Neural crest cell (in vitro differentiated cells): ENCODE measurements at regions not wholly inside any gene's neighbourhood (a gene's known extent, or its start where the extent isn't known, plus 50 kb on each side); places are given as distances from the start of the nearest gene placed in this dataset.
"Not testable (repeated sequence)": the region's sequence is repeated elsewhere in the genome, so short reads cannot be mapped to it uniquely, and the experiment has no call there.

Experiments used
- DNase-seq: peaks from one replicate; pipeline ENCODE4 v3.0.0; 2021; ENCODE audit warnings: low read depth, mixed read lengths, low spot score
- H3K27ac Mint-ChIP-seq: one replicate; pipeline ENCODE4 v1.8.0; 2021; ENCODE audit warnings: mild to moderate bottlenecking, mixed read lengths; ENCODE audit not compliant: unreplicated experiment
- H3K27me3 Mint-ChIP-seq: 2 replicates; pipeline ENCODE4 v1.8.0; 2021; ENCODE audit warnings: low read depth, mild to moderate bottlenecking, mixed read lengths
- H3K36me3 Mint-ChIP-seq: 2 replicates; pipeline ENCODE4 v1.8.0; 2021; ENCODE audit warnings: low read depth, mild to moderate bottlenecking, mixed read lengths
- H3K4me1 Mint-ChIP-seq: 2 replicates; pipeline ENCODE4 v1.8.0; 2021; ENCODE audit warnings: mixed read lengths
- H3K4me3 Mint-ChIP-seq: one replicate; pipeline ENCODE4 v1.8.0; 2021; ENCODE audit warnings: mild to moderate bottlenecking, mixed read lengths
- H3K9me3 Mint-ChIP-seq: 2 replicates; pipeline ENCODE4 v1.8.0; 2021; ENCODE audit warnings: mixed read lengths
- TF ChIP-seq, protein P1 (sequence below): fragments of 200-600 bp; sonication (generic); conservative IDR thresholded peaks from 2 replicates; pipeline ENCODE4 v1.5.0; 2021; ENCODE audit warnings: antibody characterized with exemption, mild to moderate bottlenecking

DNA sequence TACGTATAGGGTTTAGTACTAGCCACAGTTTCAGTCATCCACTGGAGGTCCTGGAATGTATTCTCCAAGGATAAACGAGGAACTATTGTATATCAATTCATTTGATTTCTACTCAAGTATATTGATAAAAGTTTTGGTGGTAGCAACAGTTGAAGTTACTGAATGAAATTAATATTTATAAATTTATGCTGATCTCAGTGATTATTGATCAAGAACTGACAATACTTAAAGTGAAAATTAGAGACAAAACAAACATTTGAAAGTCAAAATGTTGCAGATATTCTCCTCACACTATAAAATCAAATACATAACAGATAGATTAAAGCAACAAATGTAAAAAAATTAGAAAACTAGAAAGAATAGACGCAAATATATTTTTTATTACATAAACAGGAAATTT lies 150.9 kb upstream of the SLC35G4 start:
- Mint-ChIP-seq H3K27me3 (no peaks in the 10 kb centered on the region), H3K36me3 (no peaks in the 10 kb centered on the region), H3K4me1 (no peaks in the 10 kb centered on the region), H3K27ac (no peak overlapping the region), H3K4me3 (no peak overlapping the region), H3K9me3 (peaks cover 5% of the 10 kb centered on the region)
- TF ChIP-seq, protein P1, sequence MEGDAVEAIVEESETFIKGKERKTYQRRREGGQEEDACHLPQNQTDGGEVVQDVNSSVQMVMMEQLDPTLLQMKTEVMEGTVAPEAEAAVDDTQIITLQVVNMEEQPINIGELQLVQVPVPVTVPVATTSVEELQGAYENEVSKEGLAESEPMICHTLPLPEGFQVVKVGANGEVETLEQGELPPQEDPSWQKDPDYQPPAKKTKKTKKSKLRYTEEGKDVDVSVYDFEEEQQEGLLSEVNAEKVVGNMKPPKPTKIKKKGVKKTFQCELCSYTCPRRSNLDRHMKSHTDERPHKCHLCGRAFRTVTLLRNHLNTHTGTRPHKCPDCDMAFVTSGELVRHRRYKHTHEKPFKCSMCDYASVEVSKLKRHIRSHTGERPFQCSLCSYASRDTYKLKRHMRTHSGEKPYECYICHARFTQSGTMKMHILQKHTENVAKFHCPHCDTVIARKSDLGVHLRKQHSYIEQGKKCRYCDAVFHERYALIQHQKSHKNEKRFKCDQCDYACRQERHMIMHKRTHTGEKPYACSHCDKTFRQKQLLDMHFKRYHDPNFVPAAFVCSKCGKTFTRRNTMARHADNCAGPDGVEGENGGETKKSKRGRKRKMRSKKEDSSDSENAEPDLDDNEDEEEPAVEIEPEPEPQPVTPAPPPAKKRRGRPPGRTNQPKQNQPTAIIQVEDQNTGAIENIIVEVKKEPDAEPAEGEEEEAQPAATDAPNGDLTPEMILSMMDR, result no peak
- no peak for DNase-seq

DNA sequence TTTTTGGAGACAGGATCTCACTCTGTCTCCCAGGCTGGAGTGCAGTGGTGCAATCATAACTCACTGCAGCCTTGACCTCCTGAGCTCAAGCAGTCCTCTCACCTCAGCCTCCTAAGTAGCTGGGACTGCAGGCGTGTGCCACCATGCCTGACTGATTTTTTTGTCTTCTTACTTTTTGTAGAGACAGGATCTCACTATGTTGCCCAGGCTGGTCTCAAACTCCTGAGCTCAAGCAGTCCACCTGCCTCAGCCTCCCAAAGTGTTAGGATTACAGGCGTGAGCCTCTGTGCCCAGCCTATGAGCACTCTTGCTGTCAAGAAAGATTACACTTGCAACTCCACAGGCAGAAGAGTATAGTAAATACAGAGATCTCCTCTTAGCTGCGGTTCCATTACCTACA lies 151.5 kb upstream of the SLC35G4 start:
- H3K27ac Mint-ChIP-seq, H3K9me3 Mint-ChIP-seq: not testable (repeated sequence)

DNA sequence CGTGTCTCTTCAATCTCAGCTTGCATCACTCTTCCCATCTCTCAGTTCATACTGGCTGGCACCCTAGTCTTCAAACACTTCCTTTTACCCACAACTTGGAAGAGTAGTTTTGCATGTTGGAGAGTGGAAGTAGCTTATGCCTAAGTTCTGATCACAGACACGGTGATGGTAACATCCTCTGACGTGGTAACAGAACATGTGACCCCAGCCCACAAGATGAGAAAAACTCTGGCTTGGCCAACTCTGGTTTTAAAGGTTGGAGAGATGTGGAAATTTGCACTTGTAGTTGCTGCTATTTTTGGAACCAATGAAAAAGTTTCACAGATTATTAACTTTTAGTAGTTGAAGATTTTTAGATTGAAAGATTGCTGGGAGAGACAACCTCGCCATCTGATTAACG lies 155.4 kb upstream of the SLC35G4 start:
- Mint-ChIP-seq H3K36me3 (no peaks in the 10 kb centered on the region), H3K9me3 (peaks cover 9% of the 10 kb centered on the region), H3K27ac (no peak overlapping the region), H3K4me1 (no peaks in the 10 kb centered on the region), H3K4me3 (no peak overlapping the region), H3K27me3 (no peaks in the 10 kb centered on the region)
- TF ChIP-seq, protein P1, result no peak
- DNase-seq, result no peak

More for the DNA sequence above, 151.5 kb upstream of the SLC35G4 start:
- H3K4me1 Mint-ChIP-seq, H3K27me3 Mint-ChIP-seq, H3K36me3 Mint-ChIP-seq, DNase-seq, H3K4me3 Mint-ChIP-seq: not testable (repeated sequence)

DNA sequence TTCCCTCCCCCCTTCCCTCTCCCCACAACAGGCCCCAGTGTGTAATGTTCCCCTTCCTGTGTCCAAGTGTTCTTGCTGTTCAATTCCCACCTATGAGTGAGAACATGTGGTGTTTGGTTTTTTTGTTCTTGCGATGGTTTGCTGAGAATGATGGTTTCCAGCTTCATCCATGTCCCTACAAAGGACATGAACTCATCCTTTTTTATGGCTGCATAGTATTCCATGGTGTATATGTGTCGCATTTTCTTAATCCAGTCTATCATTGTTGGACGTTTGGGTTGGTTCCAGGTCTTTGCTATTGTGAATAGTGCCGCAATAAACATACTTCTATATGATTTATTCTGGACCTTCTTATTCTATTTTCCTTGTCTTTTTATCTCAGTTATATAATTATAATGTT lies 165.2 kb upstream of the SLC35G4 start:
- H3K36me3 Mint-ChIP-seq, H3K27me3 Mint-ChIP-seq, H3K4me3 Mint-ChIP-seq, H3K4me1 Mint-ChIP-seq, H3K27ac Mint-ChIP-seq, DNase-seq: not testable (repeated sequence)
- H3K9me3 Mint-ChIP-seq, result peaks cover 11% of the 10 kb centered on the region

DNA sequence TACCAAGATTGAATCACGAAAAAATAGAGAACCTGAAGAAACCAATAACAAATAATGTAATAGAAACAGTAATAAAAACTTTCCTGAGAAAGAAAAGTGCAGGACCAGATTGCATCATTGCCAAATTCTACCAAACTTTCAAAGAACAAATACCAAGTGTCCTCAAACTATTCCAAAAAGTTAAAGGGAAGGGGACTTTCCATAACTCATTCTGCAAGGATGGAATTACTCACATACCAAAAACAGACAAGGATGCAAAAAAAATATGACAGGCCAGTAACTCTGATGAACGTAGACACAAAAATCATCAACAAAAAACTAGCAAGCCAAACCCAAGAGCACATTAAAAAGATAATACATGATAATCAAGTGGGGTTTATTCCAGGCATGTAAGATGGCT lies 172.3 kb upstream of the SLC35G4 start:
- H3K9me3 Mint-ChIP-seq, result no peaks in the 10 kb centered on the region
- no peak overlapping the region for H3K27ac Mint-ChIP-seq
- H3K36me3 Mint-ChIP-seq, result no peaks in the 10 kb centered on the region
- no peak overlapping the region for H3K4me3 Mint-ChIP-seq
- peaks cover 5% of the 10 kb centered on the region for H3K27me3 Mint-ChIP-seq
- TF ChIP-seq, protein P1, result no peak
- DNase-seq, result no peak
- no peaks in the 10 kb centered on the region for H3K4me1 Mint-ChIP-seq

DNA sequence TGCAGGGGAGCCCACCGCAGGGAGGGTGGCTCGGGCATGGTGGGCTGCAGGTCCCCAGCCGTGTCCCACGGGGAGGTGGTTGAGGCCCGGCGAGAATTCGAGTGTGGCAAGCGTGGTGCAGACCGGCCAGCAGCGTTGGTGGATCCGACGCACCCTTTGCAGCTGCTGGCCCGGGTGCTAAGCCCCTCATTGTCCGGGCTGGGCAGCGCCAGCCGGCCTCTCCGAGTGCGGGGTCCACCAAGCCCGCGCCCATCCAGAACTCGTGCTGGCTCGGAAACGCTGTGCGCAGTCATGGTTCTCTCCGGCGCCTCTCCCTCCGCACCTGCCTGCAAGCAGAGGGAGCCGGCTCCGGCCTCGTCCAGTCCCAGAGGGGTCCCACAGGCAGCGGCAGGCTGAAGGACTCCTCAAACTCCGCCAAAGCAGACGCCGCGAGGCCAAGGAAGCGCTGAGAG lies 177.0 kb upstream of the SLC35G4 start:
- Mint-ChIP-seq H3K27me3 (peaks cover 5% of the 10 kb centered on the region), H3K9me3 (peaks cover 4% of the 10 kb centered on the region), H3K27ac (no peak overlapping the region), H3K36me3 (no peaks in the 10 kb centered on the region), H3K4me3 (no peak overlapping the region), H3K4me1 (no peaks in the 10 kb centered on the region)
- TF ChIP-seq, protein P1, result no peak
- no peak for DNase-seq

DNA sequence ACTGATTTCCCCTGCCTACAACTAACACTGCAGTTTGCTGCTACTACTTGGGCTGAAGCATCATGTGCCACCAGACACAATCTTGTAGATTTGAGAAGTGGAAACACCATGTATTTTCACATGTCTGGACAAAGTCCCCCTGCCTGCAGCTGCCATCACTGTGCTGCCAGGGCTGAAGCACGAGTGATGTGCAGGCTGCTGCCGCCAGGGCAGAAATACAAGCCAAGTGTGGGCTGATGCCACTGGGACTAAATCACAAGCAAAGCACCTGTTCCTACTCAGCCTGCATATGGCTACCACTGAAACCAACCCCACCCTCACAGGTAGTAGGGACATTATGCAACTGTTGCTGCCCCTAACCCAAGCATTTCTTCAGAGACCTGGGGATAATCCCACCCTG lies 179.5 kb upstream of the SLC35G4 start:
- no peaks in the 10 kb centered on the region for H3K36me3 Mint-ChIP-seq

More for the DNA sequence above, 179.5 kb upstream of the SLC35G4 start:
- DNase-seq, result no peak
- no peak overlapping the region for H3K4me3 Mint-ChIP-seq
- peaks cover 4% of the 10 kb centered on the region for H3K9me3 Mint-ChIP-seq
- H3K4me1 Mint-ChIP-seq, result no peaks in the 10 kb centered on the region
- no peaks in the 10 kb centered on the region for H3K27me3 Mint-ChIP-seq
- TF ChIP-seq, protein P1, result no peak
- H3K27ac Mint-ChIP-seq, result no peak overlapping the region
